GM12873 (cell line): ENCODE measurements at regions not wholly inside any gene's neighbourhood (a gene's known extent, or its start where the extent isn't known, plus 50 kb on each side); places are given as distances from the start of the nearest gene placed in this dataset.

Source experiments
- CTCF ChIP-seq: IDR thresholded peaks from 2 replicates; pipeline ENCODE4 v1.5.1; 2012; ENCODE audit warnings: low read depth, mild to moderate bottlenecking, moderate library complexity, low read length, control low read depth; ENCODE audit not compliant: insufficient read depth; ENCODE audit errors: missing control alignments

GRCh38 chr20:62589150-62589498 is 53.2 kb upstream of the SLCO4A1 start:
- no peak for TF ChIP-seq CTCF

GRCh38 chr20:62589720-62590119 is 52.6 kb upstream of the SLCO4A1 start:
- TF ChIP-seq CTCF: no peak

- TF ChIP-seq CTCF: no peak
These were observed 51.8 kb upstream of the SLCO4A1 start for GRCh38 chr20:62590309-62591121.

- no peak for TF ChIP-seq CTCF
These were observed 51.2 kb upstream of the SLCO4A1 start for GRCh38 chr20:62591122-62591468.

- no peak for TF ChIP-seq CTCF
These were observed 50.7 kb upstream of the SLCO4A1 start for GRCh38 chr20:62591591-62591990.
